Glomerular endothelial cell (primary cell): ENCODE measurements at regions not wholly inside any gene's neighbourhood (a gene's known extent, or its start where the extent isn't known, plus 50 kb on each side); places are given as distances from the start of the nearest gene placed in this dataset.

Experiments
- DNase-seq: peaks from one replicate; pipeline ENCODE4 v3.0.0-alpha.2; 2011; ENCODE audit warnings: low read depth, low spot score; ENCODE audit errors: extremely low read depth

DNA sequence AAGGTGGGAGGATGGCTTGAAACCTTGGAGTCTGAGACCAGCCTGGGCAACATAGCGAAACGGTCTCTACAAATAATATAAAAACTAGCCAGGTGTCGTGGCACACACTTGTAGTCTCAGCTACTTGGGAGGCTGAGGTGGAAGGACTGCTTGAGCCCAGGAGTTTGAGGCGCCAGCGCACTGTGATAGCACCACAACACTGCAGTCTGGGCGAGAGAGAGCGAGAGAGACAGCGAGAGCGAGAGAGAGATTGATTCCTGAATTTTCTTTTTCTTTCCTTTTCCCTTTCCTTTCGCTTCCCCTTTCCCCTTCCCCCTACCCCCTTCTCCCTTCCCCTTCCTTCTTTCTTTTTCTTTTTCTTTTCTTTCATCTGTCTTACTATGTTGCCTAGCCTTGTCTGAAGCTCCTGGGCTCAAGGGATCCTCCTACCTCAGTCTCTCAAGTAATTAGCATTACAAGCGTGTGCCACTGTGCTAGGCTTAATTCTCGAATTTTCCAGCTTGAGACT, 162.4 kb upstream of the ZBED5 start:
- no peak for DNase-seq

DNA sequence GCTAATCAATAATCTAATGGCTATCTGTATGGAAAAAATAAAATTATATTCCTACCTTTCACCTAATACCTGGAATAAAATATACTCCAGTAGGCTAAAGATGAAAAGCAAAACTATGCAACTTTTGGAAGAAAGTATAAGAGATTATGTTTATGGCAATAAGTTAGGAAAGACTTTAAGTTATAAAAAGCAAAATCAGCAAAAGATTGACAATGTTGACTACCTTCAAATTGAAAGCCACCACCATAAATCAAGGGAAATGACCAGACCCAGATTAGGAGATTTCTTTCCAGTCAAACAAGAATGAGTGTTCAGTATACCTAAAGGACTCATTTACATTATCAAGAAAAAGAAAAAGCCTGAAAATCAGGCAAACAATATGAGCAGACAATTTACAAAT, 159.1 kb upstream of the ZBED5 start:
- no peak for DNase-seq

DNA sequence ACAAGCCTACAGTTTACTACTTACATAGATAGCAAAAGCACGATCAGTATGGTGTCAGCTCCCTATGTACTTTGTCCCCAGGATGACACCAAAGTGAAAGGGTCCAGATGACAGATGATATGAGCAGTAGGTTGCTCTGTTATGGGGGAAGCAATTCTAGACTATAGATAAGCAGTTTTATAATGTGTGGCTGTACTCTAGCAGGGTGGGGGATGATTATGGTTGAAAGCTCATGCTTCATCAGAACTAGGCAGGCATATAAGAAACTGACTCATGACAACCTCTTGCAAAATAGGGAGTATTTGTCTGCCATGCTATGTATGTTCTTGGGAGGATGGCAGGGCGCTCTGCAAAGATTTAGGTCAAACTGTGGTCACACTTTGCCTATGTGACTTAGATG, 158.2 kb upstream of the ZBED5 start:
- no peak for DNase-seq

DNA sequence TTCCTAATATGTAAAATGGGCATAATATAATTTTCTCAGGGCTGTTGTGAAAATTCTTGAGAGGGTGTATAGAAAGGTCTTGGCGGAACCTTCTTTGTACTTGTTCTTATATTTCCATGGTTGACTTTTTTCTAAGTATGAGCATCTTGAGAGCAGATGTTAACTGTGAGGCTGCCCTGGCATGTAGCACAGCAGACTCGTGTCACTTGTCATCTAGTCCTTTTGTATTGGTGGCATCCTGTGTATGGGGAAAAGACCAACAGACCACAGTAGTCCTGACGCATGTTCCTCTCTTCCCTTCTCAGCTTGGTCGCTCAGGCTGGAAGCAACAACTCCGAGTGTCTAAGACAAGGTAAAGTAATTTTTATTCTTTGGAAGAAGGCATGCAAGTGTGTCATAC, 153.8 kb upstream of the ZBED5 start:
- no peak for DNase-seq

DNA sequence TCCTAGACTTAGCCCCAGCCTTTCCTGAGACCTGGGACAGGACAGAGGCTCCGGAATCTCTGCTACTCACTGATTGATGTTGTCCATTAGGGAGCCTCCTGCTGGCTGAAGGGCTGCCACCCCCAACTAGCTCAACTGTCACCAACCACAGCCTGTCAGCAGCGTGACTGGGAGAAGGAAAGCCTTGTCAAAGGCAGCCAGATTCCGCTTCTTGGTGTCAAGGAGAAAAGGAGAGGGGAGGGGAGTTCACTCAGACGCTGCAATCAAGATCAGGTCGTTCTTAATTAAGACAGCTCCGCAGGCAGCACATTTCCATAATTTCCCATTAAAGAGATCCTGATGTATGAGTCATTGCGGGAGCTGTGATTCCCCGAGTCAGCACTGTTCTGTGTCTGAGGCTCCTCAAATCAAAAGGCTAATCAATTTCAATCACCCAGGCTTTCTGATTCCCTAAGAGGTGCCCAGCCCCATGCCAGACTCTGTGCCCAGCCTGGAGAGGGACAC, 152.8 kb upstream of the ZBED5 start:
- DNase-seq = no peak

DNA sequence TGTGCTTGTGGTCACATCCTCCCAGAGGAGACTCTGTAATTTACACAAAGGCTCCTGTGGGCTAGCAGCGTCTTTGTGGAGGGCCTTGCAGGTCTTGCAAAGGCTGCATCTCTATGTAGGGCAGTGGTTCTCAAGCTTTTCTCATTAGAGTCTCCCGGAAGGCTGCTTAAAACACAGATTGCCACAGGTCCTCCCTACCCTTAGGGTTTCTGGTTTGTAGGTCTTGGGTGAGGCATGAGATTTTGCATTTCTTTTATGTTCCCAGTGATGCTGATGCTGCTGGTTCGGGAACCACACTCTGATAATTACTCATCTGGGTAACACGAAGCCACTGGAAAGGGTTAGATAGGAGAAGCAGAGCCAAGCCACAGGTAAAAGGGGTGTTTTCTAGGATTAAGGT, 151.3 kb upstream of the ZBED5 start:
- no peak for DNase-seq

DNA sequence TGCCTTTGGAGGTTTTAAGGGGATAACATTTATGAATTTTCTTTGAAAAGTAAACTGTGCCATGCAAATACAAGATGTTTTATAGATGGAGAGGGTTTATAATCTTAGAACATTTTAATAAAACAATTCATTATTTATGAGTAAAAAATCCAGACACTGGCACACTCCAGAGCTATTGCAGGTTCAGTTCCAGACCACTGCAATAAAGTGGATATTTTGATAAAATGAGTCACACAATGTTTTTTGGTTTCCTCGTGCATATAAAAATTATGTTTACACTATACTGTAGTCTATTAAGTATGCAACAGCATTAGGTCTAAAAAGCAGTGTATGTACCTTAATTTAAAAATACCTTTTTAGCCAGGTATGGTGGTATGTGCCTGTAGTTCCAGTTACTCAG, 146.2 kb upstream of the ZBED5 start:
- DNase-seq = no peak

DNA sequence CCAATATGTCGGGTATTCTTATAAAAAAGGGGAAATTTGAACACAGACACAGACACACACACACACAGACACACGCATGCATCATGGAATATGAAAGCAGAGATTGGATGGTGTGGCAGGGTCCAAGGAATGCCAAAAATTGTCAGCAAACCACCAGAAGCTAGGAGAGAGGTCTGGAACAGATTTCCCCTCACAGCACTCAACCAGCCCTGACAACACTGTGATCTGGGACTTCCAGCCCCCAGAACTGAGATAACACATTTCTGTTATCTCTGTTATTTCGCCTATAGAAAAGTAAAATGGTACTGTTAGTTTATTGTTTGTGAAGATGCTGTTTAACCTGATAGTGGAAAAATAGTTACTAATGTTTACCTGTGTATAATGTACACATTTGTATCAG, 145.4 kb upstream of the ZBED5 start:
- DNase-seq = no peak

DNA sequence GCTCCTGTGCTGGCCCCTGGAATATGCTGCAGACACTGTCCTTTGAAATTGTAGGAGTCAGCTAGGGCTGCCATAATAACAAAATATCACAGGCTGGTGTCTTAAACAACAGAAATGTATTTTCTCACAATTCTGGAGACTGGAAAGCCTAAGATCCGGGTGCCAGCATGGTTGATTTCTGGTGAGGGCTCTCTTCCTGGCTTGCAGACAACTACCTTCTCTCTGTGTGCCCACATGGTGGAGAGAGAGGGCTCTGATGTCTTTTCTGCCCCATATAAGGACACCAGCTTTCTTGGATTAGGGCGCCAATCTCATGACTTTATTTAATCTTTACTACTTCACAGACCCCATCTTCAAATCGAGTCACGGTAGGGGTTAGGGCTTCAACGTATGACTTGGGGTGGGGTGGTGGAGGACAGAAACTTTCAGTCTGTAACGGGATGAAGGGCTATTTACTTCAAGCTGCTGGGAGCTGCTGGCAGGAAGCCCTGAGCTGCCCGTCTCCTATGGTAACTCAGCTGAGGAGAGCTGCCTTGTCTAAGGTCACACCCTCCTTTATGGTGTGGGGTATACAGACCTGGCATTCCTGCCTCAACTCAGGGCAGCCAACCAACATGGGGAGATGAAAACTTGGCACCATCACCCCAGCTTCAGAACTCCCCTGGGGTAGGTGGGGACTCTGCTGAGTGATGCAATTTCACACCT, 142.9 kb upstream of the ZBED5 start:
- DNase-seq = no peak

DNA sequence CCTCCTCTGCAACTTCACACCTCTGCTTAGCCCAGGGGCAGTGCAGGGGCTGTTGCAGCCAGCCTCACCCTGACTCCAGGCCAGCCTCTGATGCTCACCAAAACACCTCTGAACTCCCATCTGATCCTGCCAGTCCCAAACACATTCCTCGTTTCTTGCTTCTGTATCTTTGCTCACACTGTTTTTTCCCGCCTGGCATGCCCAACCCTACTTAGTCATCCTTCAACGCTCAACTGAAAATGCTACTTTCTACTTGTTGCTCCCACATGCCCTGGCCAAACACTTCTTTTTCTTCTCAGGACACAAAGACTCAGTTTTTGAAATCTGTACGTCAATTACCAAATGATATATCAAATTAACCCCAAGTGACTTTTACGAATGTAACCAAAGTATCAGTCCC, 140.8 kb upstream of the ZBED5 start:
- DNase-seq = no peak

DNA sequence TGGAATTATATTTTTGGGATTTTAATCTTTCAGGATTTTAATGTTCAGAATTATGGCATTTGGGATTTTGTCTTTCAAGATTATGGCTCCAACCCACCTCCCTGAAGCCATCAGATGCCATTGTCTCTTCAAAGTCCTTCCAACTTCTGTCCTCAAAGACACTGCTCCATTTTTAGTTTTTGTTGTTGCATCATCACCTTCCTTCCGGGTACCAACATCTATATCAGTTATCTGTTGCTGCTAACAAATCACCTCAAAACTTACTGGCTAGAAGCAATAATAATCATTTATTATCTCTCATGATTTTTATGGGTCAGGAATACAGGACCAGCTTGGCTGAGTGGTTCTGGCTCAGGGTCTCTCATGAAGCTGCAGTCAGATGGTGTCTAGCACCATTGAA, 138.8 kb upstream of the ZBED5 start:
- DNase-seq = no peak

DNA sequence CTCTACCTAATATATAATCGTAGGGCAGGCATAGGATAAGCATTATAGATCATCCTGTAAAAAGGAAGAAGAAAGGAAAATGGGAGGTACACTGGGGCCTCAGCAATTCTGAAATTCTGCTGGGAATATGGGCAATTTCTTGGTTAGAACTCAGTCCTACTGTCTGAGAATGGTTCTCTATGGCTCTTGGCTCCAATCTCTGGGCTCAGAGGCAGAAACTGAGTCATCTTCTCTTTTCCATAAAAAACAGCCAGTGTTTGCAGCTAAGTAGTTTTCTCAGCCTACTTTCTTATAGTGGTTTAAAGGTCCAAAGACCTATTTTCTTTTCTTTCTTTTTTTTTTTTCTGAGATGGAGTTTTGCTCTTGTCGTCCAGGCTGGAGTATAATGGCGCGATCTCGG, 135.8 kb upstream of the ZBED5 start:
- no peak for DNase-seq

DNA sequence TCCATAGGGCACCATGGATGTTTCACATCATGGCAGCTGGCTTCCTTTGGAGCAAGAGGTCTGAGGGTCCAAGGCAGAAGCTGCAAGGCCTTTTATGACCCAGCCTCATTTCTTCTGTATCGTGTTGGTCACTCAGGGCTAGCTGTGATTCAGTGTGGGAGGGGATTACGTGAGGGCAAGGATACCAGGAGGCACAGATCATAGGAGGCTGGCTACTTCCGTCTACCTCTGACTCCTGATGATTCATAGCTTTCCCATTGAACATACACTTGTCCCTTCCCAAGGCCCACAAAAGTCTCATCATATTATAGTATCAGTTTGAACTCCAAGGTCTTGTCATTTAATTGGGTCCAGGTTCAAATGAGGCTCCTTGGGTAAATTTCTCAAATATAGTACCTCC, 135.3 kb upstream of the ZBED5 start:
- DNase-seq = no peak

DNA sequence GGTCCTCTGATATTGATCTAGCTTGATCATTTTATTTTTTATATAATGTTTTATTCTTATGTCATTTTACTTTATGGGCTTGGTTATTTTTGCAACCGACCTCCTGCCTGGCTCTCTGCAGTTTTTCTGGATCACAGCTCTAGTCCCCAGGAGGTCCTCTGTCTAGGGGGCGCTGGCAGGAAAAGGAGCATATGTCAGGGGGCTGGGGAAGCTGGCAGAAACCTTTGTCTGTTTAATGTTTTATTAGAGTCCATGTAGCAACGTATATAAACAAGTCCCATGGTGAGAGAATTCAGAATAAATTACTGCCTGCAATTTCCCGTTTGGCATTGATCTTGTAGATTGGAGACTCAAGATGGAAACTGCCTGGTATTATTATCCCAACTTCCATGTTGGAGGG, 133.5 kb upstream of the ZBED5 start:
- DNase-seq = no peak

DNA sequence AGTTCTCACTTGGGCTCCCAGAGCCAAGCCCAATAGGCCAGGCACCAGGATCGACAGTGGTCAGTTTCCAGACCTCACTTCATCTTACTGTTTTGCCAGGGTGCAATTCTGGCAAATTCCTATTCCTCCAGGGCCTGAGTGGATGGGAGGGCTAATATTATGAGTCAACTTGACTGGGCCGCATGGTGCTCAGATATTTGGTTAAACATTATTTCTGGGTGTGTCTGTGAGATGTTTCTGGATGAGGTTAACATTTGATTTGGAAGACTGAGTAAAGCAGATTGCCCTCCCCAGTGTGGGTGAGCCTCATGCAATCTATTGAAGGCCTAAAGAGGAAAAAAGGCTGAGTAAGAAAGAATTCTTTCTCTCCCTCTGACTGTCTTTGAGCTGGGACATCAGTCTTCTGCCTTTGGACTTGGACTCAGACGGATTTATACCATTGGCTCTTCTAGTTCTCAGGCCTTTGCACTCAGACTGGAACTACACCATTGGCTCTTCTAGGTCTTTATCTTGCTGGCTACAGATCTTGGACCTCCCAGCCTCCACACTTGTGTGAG, 132.9 kb upstream of the ZBED5 start:
- no peak for DNase-seq

DNA sequence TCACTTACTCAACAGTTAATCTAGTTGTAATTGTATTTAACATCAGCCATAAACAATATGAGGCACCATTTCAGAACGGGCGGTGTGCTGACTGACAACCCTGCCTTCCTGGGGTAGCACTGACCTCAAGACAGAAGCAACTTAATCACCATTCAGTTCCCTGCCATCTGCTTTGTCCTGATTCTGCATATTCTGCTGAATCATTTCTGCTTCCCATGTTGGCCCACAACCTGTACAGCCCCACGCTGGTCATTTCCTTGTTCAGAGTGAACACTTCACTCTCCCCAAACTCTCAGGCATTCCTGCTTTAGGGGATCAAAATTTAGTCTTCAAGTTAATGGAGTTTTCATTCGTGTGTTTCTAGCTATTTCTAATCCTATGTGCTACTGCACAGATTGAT, 132.3 kb upstream of the ZBED5 start:
- no peak for DNase-seq

DNA sequence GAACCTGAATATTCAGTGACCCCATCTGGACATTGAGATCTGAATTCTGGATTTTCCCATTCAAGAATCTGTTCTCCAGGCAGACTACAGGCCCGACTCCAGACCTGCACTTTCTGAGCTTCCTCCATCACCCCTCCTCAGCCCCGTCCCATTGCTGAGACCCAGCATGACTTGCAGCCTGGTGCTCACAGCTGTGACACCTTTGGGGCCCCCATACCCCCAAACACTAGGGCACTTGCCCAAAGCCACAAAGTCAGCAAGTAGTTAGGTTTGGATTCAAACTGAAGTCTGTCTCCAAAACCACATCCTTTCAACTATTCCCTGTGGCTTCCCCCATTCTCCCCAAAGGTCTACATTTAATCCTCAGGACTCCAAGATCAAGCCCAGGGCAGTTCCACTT, 128.2 kb upstream of the ZBED5 start:
- DNase-seq = no peak

DNA sequence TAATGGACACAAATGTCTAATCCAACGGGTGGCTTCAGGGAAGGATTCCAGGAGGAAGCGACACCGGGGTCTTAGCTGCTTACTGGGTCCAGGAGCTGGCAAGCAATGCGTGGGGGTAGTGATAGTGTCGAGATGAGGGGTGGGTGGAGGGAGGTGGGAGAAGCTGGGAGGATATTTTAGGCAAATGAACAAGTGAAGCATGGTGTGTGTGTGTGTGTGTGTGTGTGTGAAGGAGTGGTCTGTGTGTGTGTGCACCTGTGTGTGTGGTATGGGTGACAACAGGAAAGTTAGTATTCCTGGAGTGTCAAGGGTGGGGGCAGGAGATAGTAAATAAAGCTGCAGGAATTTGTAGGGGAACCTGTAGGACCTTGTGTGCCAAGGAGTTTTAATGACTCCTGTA, 126.9 kb upstream of the ZBED5 start:
- no peak for DNase-seq

DNA sequence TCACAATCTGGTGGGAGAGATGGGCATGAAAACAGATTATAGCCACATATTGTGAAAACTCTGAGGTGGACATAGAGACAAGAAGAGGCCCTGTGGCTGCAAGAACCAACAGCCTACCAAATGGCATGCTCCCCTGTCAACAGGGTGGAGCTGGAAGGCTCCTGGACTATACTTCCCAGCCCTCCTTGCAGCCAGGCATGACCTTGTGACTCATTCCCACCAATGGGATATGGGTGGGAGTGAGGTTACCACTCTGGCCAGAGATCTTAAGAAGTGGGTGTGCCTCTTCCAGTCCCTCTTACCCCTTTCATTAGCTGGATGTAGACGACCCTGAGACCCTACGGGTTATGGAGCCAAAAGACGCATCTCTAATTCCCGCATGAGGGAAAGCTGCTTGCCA, 126.4 kb upstream of the ZBED5 start:
- no peak for DNase-seq

DNA sequence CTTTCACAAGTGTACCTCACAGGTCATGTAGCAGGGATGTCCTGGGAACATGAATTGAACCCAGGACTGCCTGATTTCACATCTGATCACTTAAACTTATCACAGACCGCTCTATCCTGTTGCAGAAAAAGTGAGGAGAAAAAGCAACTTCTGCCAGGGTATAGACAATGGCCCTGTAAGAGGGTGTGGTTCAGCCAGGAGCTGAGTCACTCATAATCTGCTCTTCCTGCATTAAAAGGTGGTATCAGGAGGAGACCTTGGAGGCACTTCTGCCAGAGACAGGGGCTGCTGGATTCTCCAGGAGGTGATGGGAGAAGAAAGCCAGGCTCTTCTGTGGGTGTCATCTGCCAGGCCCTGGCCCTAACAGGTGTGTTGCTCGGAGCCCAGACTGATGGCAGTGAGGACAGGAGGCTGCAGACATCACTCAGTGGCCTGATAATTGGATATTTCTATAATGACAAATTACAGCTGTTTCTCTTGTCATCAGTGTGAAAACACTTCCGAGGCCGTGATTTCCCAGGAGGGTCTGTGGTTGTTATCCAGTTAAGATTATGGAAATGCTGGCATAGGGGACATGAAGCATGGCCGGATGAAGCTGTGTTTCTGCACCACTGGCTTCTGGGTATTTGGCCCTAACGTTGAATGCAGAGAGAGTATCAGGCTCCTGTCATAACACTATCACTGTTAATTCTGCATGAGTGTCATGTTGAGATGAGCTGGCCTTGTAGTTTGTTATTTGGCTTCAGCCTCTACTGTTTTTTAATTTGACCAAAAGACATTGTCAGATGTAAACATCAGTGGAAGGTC, 125.1 kb upstream of the ZBED5 start:
- no peak for DNase-seq

DNA sequence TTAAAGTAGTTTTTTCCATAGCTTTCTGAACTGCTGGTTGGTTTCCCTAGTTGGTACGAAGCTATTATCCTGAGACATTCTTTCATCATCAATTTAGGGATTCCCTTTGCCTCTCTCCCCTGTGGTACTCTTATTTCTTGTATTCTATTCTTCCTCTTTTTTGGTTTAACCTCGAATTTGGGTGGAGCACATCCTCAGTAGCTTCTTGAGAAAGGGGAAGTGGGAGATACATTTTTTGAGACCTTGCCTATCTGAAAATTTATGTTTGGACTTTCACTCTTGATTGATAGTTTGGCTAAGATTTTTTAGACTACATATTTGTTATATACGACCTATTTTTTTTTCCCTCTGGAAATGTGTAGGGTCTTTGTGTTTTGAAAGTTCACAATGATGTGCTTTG, 121.7 kb upstream of the ZBED5 start:
- no peak for DNase-seq

DNA sequence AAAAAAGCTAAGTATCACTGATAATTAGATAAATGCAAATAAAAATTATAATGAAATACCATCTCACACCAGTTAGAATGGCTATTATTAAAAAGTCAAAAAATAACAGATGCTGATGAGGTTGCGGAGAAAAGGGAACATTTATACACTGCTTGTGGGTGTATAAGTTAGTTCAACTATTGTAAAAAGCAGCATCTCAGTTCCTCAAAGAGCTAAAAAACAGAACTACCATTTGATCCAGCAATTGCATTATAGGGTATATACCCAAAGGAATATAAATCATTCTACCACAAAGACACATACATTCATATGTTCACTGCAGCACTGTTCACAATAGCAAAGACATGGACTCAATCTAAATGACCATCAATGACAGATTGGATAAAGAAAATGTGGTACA, 120.3 kb upstream of the ZBED5 start:
- no peak for DNase-seq
